Liver (tissue), 3 donors: ENCODE measurements at regions not wholly inside any gene's neighbourhood (a gene's known extent, or its start where the extent isn't known, plus 50 kb on each side); places are given as distances from the start of the nearest gene placed in this dataset.

Experiments
- FOXA1 ChIP-seq: IDR thresholded peaks from 2 replicates; pipeline ENCODE4 v1.6.1; 2016; ENCODE audit warnings: antibody characterized with exemption
- MAX ChIP-seq: IDR thresholded peaks from 2 replicates; pipeline ENCODE4 v1.6.1; 2016; ENCODE audit warnings: antibody characterized with exemption
- TAF1 ChIP-seq: conservative IDR thresholded peaks from 2 replicates; pipeline ENCODE4 v1.6.1; 2016; ENCODE audit warnings: antibody characterized with exemption, mild to moderate bottlenecking
- YY1 ChIP-seq: IDR thresholded peaks from 2 replicates; pipeline ENCODE4 v1.6.1; 2016; ENCODE audit warnings: antibody characterized with exemption, mild to moderate bottlenecking
- TF ChIP-seq, protein P1 (sequence below): fragments of 150-350 bp; IDR thresholded peaks from 2 replicates; pipeline ENCODE4 v1.5.1; 2017; ENCODE audit warnings: improper control_type of control experiment, low read depth, low read length; ENCODE audit not compliant: missing input control
- donor health status: healthy.
- donor health status: healthy.

DNA sequence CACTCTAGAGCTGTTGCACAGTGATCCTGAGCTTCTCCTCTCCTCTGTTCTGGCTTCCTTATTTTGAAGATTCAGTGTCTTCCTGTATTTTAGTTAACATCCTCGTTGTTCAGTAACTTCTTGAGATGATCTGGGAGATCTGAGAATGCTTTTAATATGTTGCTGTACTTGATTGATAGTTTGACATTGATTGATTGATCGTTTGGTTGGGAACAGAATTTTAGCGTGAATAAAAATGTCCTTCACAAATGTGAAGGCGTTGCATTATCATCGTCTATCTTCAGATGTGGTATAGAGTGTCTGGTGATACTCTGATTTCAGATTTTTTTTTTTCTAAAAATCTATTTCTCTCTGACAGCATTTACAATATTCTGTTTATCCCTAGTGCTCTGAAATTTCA lies 80.1 kb upstream of the KLF12 start:
- TF ChIP-seq, protein P1, sequence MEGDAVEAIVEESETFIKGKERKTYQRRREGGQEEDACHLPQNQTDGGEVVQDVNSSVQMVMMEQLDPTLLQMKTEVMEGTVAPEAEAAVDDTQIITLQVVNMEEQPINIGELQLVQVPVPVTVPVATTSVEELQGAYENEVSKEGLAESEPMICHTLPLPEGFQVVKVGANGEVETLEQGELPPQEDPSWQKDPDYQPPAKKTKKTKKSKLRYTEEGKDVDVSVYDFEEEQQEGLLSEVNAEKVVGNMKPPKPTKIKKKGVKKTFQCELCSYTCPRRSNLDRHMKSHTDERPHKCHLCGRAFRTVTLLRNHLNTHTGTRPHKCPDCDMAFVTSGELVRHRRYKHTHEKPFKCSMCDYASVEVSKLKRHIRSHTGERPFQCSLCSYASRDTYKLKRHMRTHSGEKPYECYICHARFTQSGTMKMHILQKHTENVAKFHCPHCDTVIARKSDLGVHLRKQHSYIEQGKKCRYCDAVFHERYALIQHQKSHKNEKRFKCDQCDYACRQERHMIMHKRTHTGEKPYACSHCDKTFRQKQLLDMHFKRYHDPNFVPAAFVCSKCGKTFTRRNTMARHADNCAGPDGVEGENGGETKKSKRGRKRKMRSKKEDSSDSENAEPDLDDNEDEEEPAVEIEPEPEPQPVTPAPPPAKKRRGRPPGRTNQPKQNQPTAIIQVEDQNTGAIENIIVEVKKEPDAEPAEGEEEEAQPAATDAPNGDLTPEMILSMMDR = no peak
- no peak for TF ChIP-seq TAF1
- TF ChIP-seq FOXA1 = no peak
- no peak for TF ChIP-seq YY1
- TF ChIP-seq MAX = no peak
